Endothelial cell of umbilical vein (primary cell): ENCODE measurements at regions not wholly inside any gene's neighbourhood (a gene's known extent, or its start where the extent isn't known, plus 50 kb on each side); places are given as distances from the start of the nearest gene placed in this dataset.

Experiments used
- CTCF ChIP-seq, 2 donors: IDR thresholded peaks; 1 replicate in 1 of 2; 2 replicates in 1 of 2; pipeline ENCODE4 v1.5.1; 2011; ENCODE audit warnings: low read length in 2 of 2, mild to moderate bottlenecking in 2 of 2, moderate library complexity in 2 of 2, control low read depth in 1 of 2, inconsistent platforms in 1 of 2, low read depth in 1 of 2; ENCODE audit not compliant: insufficient read depth in 1 of 2; ENCODE audit errors: extremely low read depth in 1 of 2
- EZH2 ChIP-seq: IDR thresholded peaks from 2 replicates; pipeline ENCODE4 v1.6.1; 2012; ENCODE audit warnings: borderline replicate concordance, low read depth, mild to moderate bottlenecking, moderate library complexity, low read length, inconsistent platforms; ENCODE audit not compliant: severe bottlenecking
- MYC ChIP-seq: IDR thresholded peaks from one replicate; pipeline ENCODE4 v1.6.1; 2011; ENCODE audit warnings: mild to moderate bottlenecking, low read depth, low read length
- POLR2A ChIP-seq: IDR thresholded peaks from 2 replicates; pipeline ENCODE4 v1.6.1; 2012; ENCODE audit warnings: low read depth, mild to moderate bottlenecking, control low read depth, low read length

GRCh38 chr15:69852916-69853315 is 244.8 kb downstream of the TLE3 start:
- TF ChIP-seq MYC (no peak), EZH2 (no peak), CTCF (IDR thresholded peaks at IDR 0.05; ENCODE audit: extremely low read depth in 1 of 2, insufficient read depth in 1 of 2, low read depth in 1 of 2, low read length in 2 of 2) (no peak), POLR2A (no peak)
